ENCODE measurements at regions not wholly inside any gene's neighbourhood (a gene's known extent, or its start where the extent isn't known, plus 50 kb on each side); places are given as distances from the start of the nearest gene placed in this dataset.

DNA sequence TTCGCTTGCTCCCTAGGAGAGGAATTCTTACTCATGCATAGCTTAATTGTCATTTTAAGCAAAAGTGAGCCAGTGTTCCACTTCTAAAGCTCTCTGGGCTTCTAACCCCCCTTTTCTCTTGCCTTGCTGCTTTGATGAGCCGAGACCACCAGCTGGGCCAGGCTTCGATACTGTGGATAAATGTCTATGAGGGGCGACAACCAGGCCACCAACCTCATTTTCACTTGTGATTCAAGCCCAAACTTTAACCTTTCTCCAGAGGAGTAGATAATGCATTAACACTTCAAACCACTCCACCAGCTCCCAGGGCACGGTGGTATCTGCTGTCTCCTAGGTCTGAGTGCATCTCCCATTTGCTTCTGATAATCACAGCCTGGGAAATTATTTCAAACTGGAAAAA, 205.6 kb downstream of the PSAT1 start:
- Histone ChIP-seq H3K27me3 (ENCODE audit: control insufficient read depth in 2 of 2, insufficient read depth in 2 of 2, low read length in 2 of 2) (no peaks in the 10 kb centered on the region), H3K36me3 (ENCODE audit: control insufficient read depth in 2 of 2, extremely low read depth in 1 of 2, insufficient read depth in 2 of 2, low read length in 2 of 2) (no peaks in the 10 kb centered on the region), H3K4me1 (ENCODE audit: control insufficient read depth, extremely low read depth, insufficient read depth, low read length) (no peaks in the 10 kb centered on the region), H3K4me3 (replicated peaks in 1 of 3; ENCODE audit: insufficient read depth in 1 of 3, low read depth in 1 of 3, low read length in 3 of 3) (no peak overlapping the region), H4K20me1 (replicated peaks; ENCODE audit: control insufficient read depth, extremely low read depth, insufficient read depth, low read length) (no peaks in the 10 kb centered on the region), H3K27ac (ENCODE audit: insufficient read depth, low read depth, low read length) (no peak overlapping the region), H3K9ac (replicated peaks; ENCODE audit: extremely low read depth, insufficient read depth, low read length) (no peak overlapping the region), H3K4me2 (ENCODE audit: insufficient read depth, low read length) (no peak overlapping the region), H2AFZ (ENCODE audit: low read depth, low read length) (no peak overlapping the region), H3K9me3 (replicated peaks; ENCODE audit: control insufficient read depth, insufficient read depth, low read length) (no peaks in the 10 kb centered on the region), H3K79me2 (ENCODE audit: control insufficient read depth, insufficient read depth, low read length) (no peaks in the 10 kb centered on the region), H3K9me1 (replicated peaks; ENCODE audit: control insufficient read depth, extremely low read depth, insufficient read depth, low read length) (no peaks in the 10 kb centered on the region)
- BruUV-seq (replicated peaks), result no TSS peak
- POLR2A ChIA-PET, result no interaction called here
- FAIRE-seq (no peak), DNase-seq (ENCODE audit: low read depth, low spot score) (no peak)
- dilution Hi-C loops (cut with MboI; ENCODE audit: extremely low pct_ligation_motif_present, low sequenced_read_pairs) (no loop called here), intact Hi-C loops (cut with micrococcal nuclease) (no loop called here)
- CTCF ChIA-PET, result interaction anchor here (0.5 kb wide), 1 partner anchor 10 kb away, joined by 3 read pairs; no protein-coding TSS in a partner anchor
- TF ChIP-seq MYC (IDR thresholded peaks at IDR 0.05; ENCODE audit: low read depth, low read length) (no peak), POLR2AphosphoS5 (IDR thresholded peaks at IDR 0.05; ENCODE audit: insufficient read depth, low read depth, low read length) (no peak), GATA2 (IDR thresholded peaks at IDR 0.05; ENCODE audit: insufficient read depth, insufficient read length, low read depth, low read length) (no peak), FOS (IDR thresholded peaks at IDR 0.05; ENCODE audit: borderline replicate concordance, insufficient read depth, low read length) (no peak), POLR2A (IDR thresholded peaks at IDR 0.05; ENCODE audit: low read depth, low read length) (no peak), MAX (IDR thresholded peaks at IDR 0.05; ENCODE audit: insufficient read depth, insufficient read length) (no peak), EZH2 (IDR thresholded peaks at IDR 0.05; ENCODE audit: borderline replicate concordance, low read depth, low read length, severe bottlenecking) (no peak), JUN (IDR thresholded peaks at IDR 0.05; ENCODE audit: borderline replicate concordance, insufficient read depth, insufficient read length, low read depth) (no peak)
- TF ChIP-seq, protein P1, sequence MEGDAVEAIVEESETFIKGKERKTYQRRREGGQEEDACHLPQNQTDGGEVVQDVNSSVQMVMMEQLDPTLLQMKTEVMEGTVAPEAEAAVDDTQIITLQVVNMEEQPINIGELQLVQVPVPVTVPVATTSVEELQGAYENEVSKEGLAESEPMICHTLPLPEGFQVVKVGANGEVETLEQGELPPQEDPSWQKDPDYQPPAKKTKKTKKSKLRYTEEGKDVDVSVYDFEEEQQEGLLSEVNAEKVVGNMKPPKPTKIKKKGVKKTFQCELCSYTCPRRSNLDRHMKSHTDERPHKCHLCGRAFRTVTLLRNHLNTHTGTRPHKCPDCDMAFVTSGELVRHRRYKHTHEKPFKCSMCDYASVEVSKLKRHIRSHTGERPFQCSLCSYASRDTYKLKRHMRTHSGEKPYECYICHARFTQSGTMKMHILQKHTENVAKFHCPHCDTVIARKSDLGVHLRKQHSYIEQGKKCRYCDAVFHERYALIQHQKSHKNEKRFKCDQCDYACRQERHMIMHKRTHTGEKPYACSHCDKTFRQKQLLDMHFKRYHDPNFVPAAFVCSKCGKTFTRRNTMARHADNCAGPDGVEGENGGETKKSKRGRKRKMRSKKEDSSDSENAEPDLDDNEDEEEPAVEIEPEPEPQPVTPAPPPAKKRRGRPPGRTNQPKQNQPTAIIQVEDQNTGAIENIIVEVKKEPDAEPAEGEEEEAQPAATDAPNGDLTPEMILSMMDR (IDR thresholded peaks at IDR 0.05; ENCODE audit: extremely low read depth in 1 of 2, insufficient read depth in 1 of 2, low read depth in 1 of 2, low read length in 2 of 2), result no peak
